Keratinocyte (primary cell): ENCODE measurements at regions not wholly inside any gene's neighbourhood (a gene's known extent, or its start where the extent isn't known, plus 50 kb on each side); places are given as distances from the start of the nearest gene placed in this dataset.
A peak's percentile ranks its signal among the peaks of the same experiment; 100 is the strongest.

Source experiments
- DNase-seq: peaks from one replicate; pipeline ENCODE4 v3.0.0-alpha.2; 2011; ENCODE audit warnings: low read depth, missing footprints, low spot score
- FAIRE-seq: peaks from 2 replicates; lab custom pipeline; 2011; peaks lifted over from hg19 to GRCh38; lab: Jason Lieb, UNC
- H2AFZ ChIP-seq: 2 replicates; pipeline ENCODE4 v1.6.0; 2012; ENCODE audit warnings: low read length, control low read depth, inconsistent platforms; ENCODE audit not compliant: control insufficient read depth
- H3K27ac ChIP-seq: 2 replicates; pipeline ENCODE4 v1.5.1; 2011; ENCODE audit warnings: low read length; ENCODE audit not compliant: control insufficient read depth, insufficient read depth
- H3K27me3 ChIP-seq: 3 replicates; pipeline ENCODE4 v1.6.0; 2011; ENCODE audit warnings: low read length; ENCODE audit not compliant: control insufficient read depth, insufficient read depth; ENCODE audit errors: extremely low read depth
- H3K36me3 ChIP-seq, 2 experiments: 2 replicates in 1 of 2; 3 replicates in 1 of 2; pipeline ENCODE4 v1.5.1; 2011; ENCODE audit warnings: low read length in 2 of 2, mild to moderate bottlenecking in 1 of 2; ENCODE audit not compliant: control insufficient read depth in 2 of 2, insufficient read depth in 2 of 2; ENCODE audit errors: extremely low read depth in 1 of 2
- H3K4me1 ChIP-seq: 3 replicates; pipeline ENCODE4 v1.5.1; 2011; ENCODE audit warnings: low read length; ENCODE audit not compliant: control insufficient read depth, insufficient read depth; ENCODE audit errors: extremely low read depth
- H3K4me2 ChIP-seq: 3 replicates; pipeline ENCODE4 v1.6.0; 2011; ENCODE audit warnings: low read depth, low read length; ENCODE audit not compliant: control insufficient read depth, insufficient read depth; ENCODE audit errors: extremely low read depth
- H3K4me3 ChIP-seq, 3 experiments: fragments of 200-600 bp in 1 of 3; sonication (generic) in 1 of 3; 2 replicates in 2 of 3; 3 replicates in 1 of 3; pipeline ENCODE4 v1.5.1; 2011 to 2016; ENCODE audit warnings: low read length in 3 of 3, mild to moderate bottlenecking in 3 of 3, control low read depth in 2 of 3, inconsistent platforms in 1 of 3, low read depth in 1 of 3, mixed read lengths in 1 of 3, mixed run types in 1 of 3, moderate library complexity in 1 of 3; ENCODE audit not compliant: control insufficient read depth in 2 of 3, insufficient read depth in 2 of 3; ENCODE audit errors: extremely low read depth in 1 of 3
- H3K79me2 ChIP-seq: 2 replicates; pipeline ENCODE4 v1.6.0; 2012; ENCODE audit warnings: low read length; ENCODE audit not compliant: control insufficient read depth, insufficient read depth
- H3K9ac ChIP-seq: 3 replicates; pipeline ENCODE4 v1.6.0; 2011; ENCODE audit warnings: low read length; ENCODE audit not compliant: control insufficient read depth, insufficient read depth; ENCODE audit errors: extremely low read depth
- H3K9me1 ChIP-seq: 3 replicates; pipeline ENCODE4 v1.6.0; 2011; ENCODE audit warnings: low read length; ENCODE audit not compliant: control insufficient read depth, insufficient read depth; ENCODE audit errors: extremely low read depth
- H3K9me3 ChIP-seq: 2 replicates; pipeline ENCODE4 v1.5.1; 2012; ENCODE audit warnings: low read depth, low read length; ENCODE audit not compliant: control insufficient read depth
- H4K20me1 ChIP-seq: 3 replicates; pipeline ENCODE4 v1.6.0; 2011; ENCODE audit warnings: low read length; ENCODE audit not compliant: control insufficient read depth, insufficient read depth; ENCODE audit errors: extremely low read depth
- CTCF ChIP-seq, 3 experiments: IDR thresholded peaks in 1 of 3; conservative IDR thresholded peaks in 1 of 3; optimal IDR thresholded peaks in 1 of 3; 2 replicates in 2 of 3; 3 replicates in 1 of 3; pipeline versions ENCODE3 to v1.5.1; 2011; ENCODE audit warnings: low read length in 3 of 3, mild to moderate bottlenecking in 3 of 3, moderate library complexity in 2 of 3, control low read depth in 1 of 3, inconsistent platforms in 1 of 3; ENCODE audit not compliant: insufficient read depth in 2 of 3; ENCODE audit errors: extremely low read depth in 1 of 3
- EZH2 ChIP-seq: IDR thresholded peaks from one replicate; pipeline ENCODE4 v1.6.1; 2012; ENCODE audit warnings: inconsistent platforms, mild to moderate bottlenecking, low read length, moderate library complexity
- dilution Hi-C: fragments of 300-500 bp; cut with MboI; formaldehyde crosslinking; loops from one replicate; pipeline ENCODE4 v1.7.0; 2020; ENCODE audit warnings: low sequenced_read_pairs; ENCODE audit not compliant: extremely low pct_ligation_motif_present

GRCh38 chr6:144353871-144354314, 68.8 kb downstream of the UTRN start:
- Histone ChIP-seq H3K9me3 (no peaks in the 10 kb centered on the region), H3K36me3 (no peaks in the 10 kb centered on the region), H3K27me3 (no peaks in the 10 kb centered on the region), H3K9me1 (no peaks in the 10 kb centered on the region), H3K4me3 (no peak overlapping the region), H2AFZ (no peak overlapping the region), H4K20me1 (no peaks in the 10 kb centered on the region), H3K79me2 (peaks cover 58% of the 10 kb centered on the region), H3K4me1 (peaks cover 29% of the 10 kb centered on the region), H3K9ac (no peak overlapping the region), H3K27ac (no peak overlapping the region), H3K4me2 (no peak overlapping the region)
- dilution Hi-C loops: no loop called here
- DNase-seq (no peak), FAIRE-seq (peak; percentile 23)
- TF ChIP-seq CTCF (optimal IDR thresholded peaks at IDR 0.05 in 1 of 3, IDR thresholded peaks at IDR 0.05 in 1 of 3, conservative IDR thresholded peaks at IDR 0.05 in 1 of 3; ENCODE audit: extremely low read depth in 1 of 3, insufficient read depth in 2 of 3, low read length in 3 of 3): no peak
- TF ChIP-seq EZH2: no peak

- no peak overlapping the region for H3K4me2 ChIP-seq
- no peak overlapping the region for H3K9ac ChIP-seq
- no peak overlapping the region for H2AFZ ChIP-seq
- peaks cover 6% of the 10 kb centered on the region for H3K4me1 ChIP-seq
- FAIRE-seq (no peak), DNase-seq (no peak)
- TF ChIP-seq CTCF (optimal IDR thresholded peaks at IDR 0.05 in 1 of 3, IDR thresholded peaks at IDR 0.05 in 1 of 3, conservative IDR thresholded peaks at IDR 0.05 in 1 of 3; ENCODE audit: extremely low read depth in 1 of 3, insufficient read depth in 2 of 3, low read length in 3 of 3) (no peak), EZH2 (no peak)
- H3K9me3 ChIP-seq: no peaks in the 10 kb centered on the region
- no peaks in the 10 kb centered on the region for H3K9me1 ChIP-seq
- H3K27ac ChIP-seq: no peak overlapping the region
- H3K79me2 ChIP-seq: peaks cover 44% of the 10 kb centered on the region
- dilution Hi-C loops: no loop called here
- H3K27me3 ChIP-seq: no peaks in the 10 kb centered on the region
- no peaks in the 10 kb centered on the region for H4K20me1 ChIP-seq
- H3K36me3 ChIP-seq: no peaks in the 10 kb centered on the region
- no peak overlapping the region for H3K4me3 ChIP-seq
Measured at GRCh38 chr6:144359783-144360182, 74.6 kb downstream of the UTRN start.
